ENCODE measurements at regions not wholly inside any gene's neighbourhood (a gene's known extent, or its start where the extent isn't known, plus 50 kb on each side); places are given as distances from the start of the nearest gene placed in this dataset.

- no peak for TF ChIP-seq EZH2 (IDR thresholded peaks at IDR 0.05)
- TF ChIP-seq POLR2AphosphoS5 (IDR thresholded peaks at IDR 0.05; ENCODE audit: borderline replicate concordance, low read depth, low read length), result no peak
- no peak for TF ChIP-seq FOXP2 (optimal IDR thresholded peaks at IDR 0.05; ENCODE audit: control extremely low read depth, extremely low read length, insufficient read depth)
Measured at GRCh38 chr15:93866476-93866875, 364.9 kb upstream of the MCTP2 start.

Measured in SK-N-MC (cell line).